CD4-positive, alpha-beta memory T cell (primary cell): ENCODE measurements at regions not wholly inside any gene's neighbourhood (a gene's known extent, or its start where the extent isn't known, plus 50 kb on each side); places are given as distances from the start of the nearest gene placed in this dataset.
"Not testable (repeated sequence)": the region's sequence is repeated elsewhere in the genome, so short reads cannot be mapped to it uniquely, and the experiment has no call there.

ENCODE experiments used
- CTCF ChIA-PET: fragments of 350-600 bp; sonication (Branson Sonifier 250); formaldehyde crosslinking; loops from one replicate; lab custom pipeline; 2021; ENCODE audit warnings: inconsistent platforms; ENCODE audit not compliant: partially characterized antibody; lab: Charles Lee
- POLR2A ChIA-PET: fragments of 350-600 bp; sonication (Branson Sonifier 250); formaldehyde crosslinking; loops from one replicate; lab custom pipeline; 2021; ENCODE audit not compliant: partially characterized antibody; lab: Charles Lee
- DNase-seq, 5 donors: peaks; one replicate each; pipeline versions ENCODE4 v3.0.0 to v3.0.0-alpha.2; 2020 to 2022; ENCODE audit warnings: mixed read lengths in 1 of 5
- H3K27ac ChIP-seq: one replicate; pipeline ENCODE4 v1.7.0; 2013; ENCODE audit warnings: low read depth, low read length
- H3K27me3 ChIP-seq: 2 replicates; pipeline ENCODE4 v1.7.0; 2013; ENCODE audit warnings: mild to moderate bottlenecking, low read length, moderate library complexity; ENCODE audit not compliant: insufficient read depth
- H3K36me3 ChIP-seq: 2 replicates; pipeline ENCODE4 v1.7.0; 2013; ENCODE audit warnings: mild to moderate bottlenecking, low read length, moderate library complexity; ENCODE audit not compliant: insufficient read depth
- H3K4me1 ChIP-seq: 2 replicates; pipeline ENCODE4 v1.7.0; 2013; ENCODE audit warnings: mild to moderate bottlenecking, low read length, moderate library complexity; ENCODE audit not compliant: insufficient read depth
- H3K4me3 ChIP-seq, 2 donors: one replicate each; pipeline ENCODE4 v1.7.0; 2013; ENCODE audit warnings: low read length in 2 of 2, mild to moderate bottlenecking in 1 of 2
- H3K9me3 ChIP-seq, 2 donors: one replicate each; pipeline ENCODE4 v1.7.0; 2013; ENCODE audit warnings: low read length in 2 of 2, control low read depth in 1 of 2; ENCODE audit not compliant: control insufficient read depth in 1 of 2
- H3K27ac Mint-ChIP-seq, 7 donors: one replicate each; pipeline ENCODE4 v1.8.0; 2020 to 2021; ENCODE audit warnings: mixed read lengths in 7 of 7, mild to moderate bottlenecking in 6 of 7, inconsistent platforms in 3 of 7, moderate library complexity in 3 of 7
- H3K27me3 Mint-ChIP-seq, 2 donors: one replicate each; pipeline ENCODE4 v1.8.0; 2020 to 2021; ENCODE audit warnings: mixed read lengths in 2 of 2
- H3K36me3 Mint-ChIP-seq, 2 donors: one replicate each; pipeline ENCODE4 v1.8.0; 2020 to 2021; ENCODE audit warnings: mixed read lengths in 2 of 2, inconsistent platforms in 1 of 2, mild to moderate bottlenecking in 1 of 2
- H3K4me1 Mint-ChIP-seq, 4 donors: one replicate each; pipeline ENCODE4 v1.8.0; 2020 to 2021; ENCODE audit warnings: mixed read lengths in 4 of 4, mild to moderate bottlenecking in 1 of 4
- H3K4me3 Mint-ChIP-seq, 8 donors: one replicate each; pipeline ENCODE4 v1.8.0; 2020 to 2021; ENCODE audit warnings: mixed read lengths in 8 of 8, mild to moderate bottlenecking in 7 of 8, moderate library complexity in 6 of 8, inconsistent platforms in 3 of 8
- H3K9me3 Mint-ChIP-seq, 8 donors: one replicate each; pipeline ENCODE4 v1.8.0; 2020 to 2021; ENCODE audit warnings: mixed read lengths in 8 of 8, mild to moderate bottlenecking in 5 of 8, inconsistent platforms in 3 of 8, moderate library complexity in 1 of 8
- intact Hi-C: fragments of 100-400 bp; cut with micrococcal nuclease; formaldehyde crosslinking; loops from one replicate; pipeline ENCODE4 v1.15.1; 2023

DNA sequence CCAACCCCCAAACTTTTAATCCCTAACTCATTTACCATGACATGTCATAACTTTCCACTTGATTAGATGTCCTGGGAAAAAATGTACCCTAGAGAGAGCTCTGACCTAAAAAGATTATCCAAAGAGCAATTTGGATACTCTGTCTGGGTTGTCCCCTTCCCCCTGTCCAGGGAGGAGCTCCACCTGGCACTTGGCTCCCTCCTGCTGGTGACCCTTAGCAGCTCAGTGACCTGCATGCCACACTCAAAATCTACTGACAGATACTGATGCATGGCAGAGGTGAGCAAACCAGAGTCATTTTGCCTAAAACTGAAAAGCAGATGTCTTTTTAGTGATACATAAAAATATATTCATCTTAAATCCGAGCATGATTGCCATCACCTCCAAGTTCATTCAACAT is 442.3 kb upstream of the CHRM3 start:
- Mint-ChIP-seq H3K36me3 (no peaks in the 10 kb centered on the region), H3K4me1 (no peaks in the 10 kb centered on the region), H3K27ac (no peak overlapping the region), H3K4me3 (no peak overlapping the region), H3K9me3 (peaks cover 0 to 16% (median 5%) of the 10 kb centered on the region in 8 donors), H3K27me3 (no peaks in the 10 kb centered on the region)
- Histone ChIP-seq H3K4me1 (no peaks in the 10 kb centered on the region), H3K9me3 (no peaks in the 10 kb centered on the region), H3K4me3 (no peak overlapping the region), H3K36me3 (no peaks in the 10 kb centered on the region), H3K27ac (no peak overlapping the region), H3K27me3 (no peaks in the 10 kb centered on the region)
- DNase-seq: no peak
- ChIA-PET POLR2A (no interaction called here), CTCF (no interaction called here)
- intact Hi-C loops: no loop called here

DNA sequence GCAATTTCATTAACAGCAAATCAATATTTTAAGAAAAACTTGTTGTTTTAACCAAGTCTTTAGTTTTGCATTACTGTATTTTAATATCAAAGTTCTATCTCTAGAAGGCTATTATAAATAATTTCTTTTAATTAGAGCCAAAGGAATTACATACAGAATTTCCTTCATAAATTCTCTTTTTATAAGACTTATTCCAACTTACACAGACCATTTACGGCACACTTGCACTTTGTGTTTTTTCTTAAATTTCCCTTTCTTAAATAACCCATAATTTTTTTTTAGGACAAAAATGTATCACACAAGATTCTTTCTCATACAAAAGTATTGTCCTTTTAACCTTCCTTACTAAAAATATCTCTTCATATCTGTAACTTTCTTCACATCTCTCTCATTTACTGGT is 458.5 kb upstream of the CHRM3 start:
- H3K36me3 Mint-ChIP-seq: no peaks in the 10 kb centered on the region
- no peaks in the 10 kb centered on the region for H3K36me3 ChIP-seq
- H3K4me3 Mint-ChIP-seq: no peak overlapping the region
- no peak overlapping the region for H3K27ac Mint-ChIP-seq
- no peaks in the 10 kb centered on the region for H3K9me3 ChIP-seq
- H3K4me1 ChIP-seq: no peaks in the 10 kb centered on the region
- ChIA-PET POLR2A (no interaction called here), CTCF (no interaction called here)
- no peaks in the 10 kb centered on the region for H3K4me1 Mint-ChIP-seq
- H3K27me3 Mint-ChIP-seq: no peaks in the 10 kb centered on the region
- no peak overlapping the region for H3K4me3 ChIP-seq
- peaks cover 0 to 11% (median 3%) of the 10 kb centered on the region in 8 donors for H3K9me3 Mint-ChIP-seq
- no peaks in the 10 kb centered on the region for H3K27me3 ChIP-seq
- intact Hi-C loops: no loop called here
- no peak overlapping the region for H3K27ac ChIP-seq
- DNase-seq: no peak

DNA sequence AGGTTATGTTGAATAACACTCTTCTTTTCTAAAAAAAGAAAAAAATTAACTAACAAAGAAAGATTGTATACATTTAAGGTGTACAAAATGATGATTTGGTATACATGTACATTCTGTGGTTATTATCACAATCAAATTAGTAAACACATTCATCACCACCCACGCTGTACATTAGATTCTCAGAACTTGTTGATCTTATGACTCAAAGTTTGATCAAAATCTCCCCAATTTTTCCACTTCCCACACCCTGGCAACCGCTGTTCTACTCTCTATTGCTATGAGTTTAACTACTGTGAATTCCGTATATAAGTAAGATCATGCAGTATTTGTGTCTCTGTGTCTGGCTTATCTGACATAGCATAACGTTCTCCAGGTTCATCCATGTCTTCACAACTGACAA is 469.5 kb upstream of the CHRM3 start:
- H3K9me3 ChIP-seq: no peaks in the 10 kb centered on the region
- Mint-ChIP-seq H3K27ac (no peak overlapping the region), H3K4me3 (no peak overlapping the region), H3K9me3 (peaks cover 0 to 9% (median 3%) of the 10 kb centered on the region in 8 donors), H3K36me3 (no peaks in the 10 kb centered on the region), H3K4me1 (no peaks in the 10 kb centered on the region), H3K27me3 (no peaks in the 10 kb centered on the region)
- H3K4me3 ChIP-seq: no peak overlapping the region
- ChIA-PET CTCF (no interaction called here), POLR2A (no interaction called here)
- H3K4me1 ChIP-seq: no peaks in the 10 kb centered on the region
- no peaks in the 10 kb centered on the region for H3K36me3 ChIP-seq
- intact Hi-C loops: no loop called here
- no peak overlapping the region for H3K27ac ChIP-seq
- H3K27me3 ChIP-seq: no peaks in the 10 kb centered on the region
- no peak for DNase-seq

GRCh38 chr1:238914346-238914745 is 472.0 kb upstream of the CHRM3 start:
- intact Hi-C loops: no loop called here
- H3K9me3 Mint-ChIP-seq: peaks cover 0 to 12% (median 4%) of the 10 kb centered on the region in 8 donors
- no peaks in the 10 kb centered on the region for H3K4me1 ChIP-seq

DNA sequence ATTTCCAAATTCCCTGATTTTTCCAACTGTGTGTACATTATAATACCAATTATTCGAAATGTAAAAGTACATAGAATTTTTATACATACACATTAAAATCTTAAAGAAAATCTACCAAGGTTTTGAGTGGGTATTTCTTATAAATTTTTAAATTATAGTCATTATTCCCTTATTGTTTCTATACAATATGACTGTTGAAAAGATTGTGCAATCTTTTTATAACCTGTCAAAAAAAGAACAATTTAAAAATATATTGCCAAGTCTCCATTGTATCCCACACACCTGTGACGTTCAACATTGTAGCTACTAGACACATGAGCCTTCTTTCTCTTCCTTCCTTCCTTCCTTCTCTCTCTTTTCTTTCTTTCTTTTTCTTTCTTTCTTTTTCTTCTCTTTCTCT is 473.2 kb upstream of the CHRM3 start:
- no peak overlapping the region for H3K27ac Mint-ChIP-seq
- ChIA-PET POLR2A (no interaction called here), CTCF (no interaction called here)
- Histone ChIP-seq H3K4me3 (no peak overlapping the region), H3K27me3 (no peaks in the 10 kb centered on the region), H3K36me3 (no peaks in the 10 kb centered on the region), H3K9me3 (no peaks in the 10 kb centered on the region), H3K27ac (no peak overlapping the region), H3K4me1 (no peaks in the 10 kb centered on the region)
- intact Hi-C loops: no loop called here
- no peak overlapping the region for H3K4me3 Mint-ChIP-seq
- no peaks in the 10 kb centered on the region for H3K36me3 Mint-ChIP-seq
- DNase-seq: no peak
- peaks cover 0 to 12% (median 4%) of the 10 kb centered on the region in 8 donors for H3K9me3 Mint-ChIP-seq
- H3K4me1 Mint-ChIP-seq: no peaks in the 10 kb centered on the region
- H3K27me3 Mint-ChIP-seq: no peaks in the 10 kb centered on the region

More at GRCh38 chr1:238914346-238914745, 472.0 kb upstream of the CHRM3 start:
- ChIA-PET POLR2A (no interaction called here), CTCF (no interaction called here)
- no peak overlapping the region for H3K4me3 Mint-ChIP-seq
- H3K27me3 Mint-ChIP-seq: no peaks in the 10 kb centered on the region
- no peak for DNase-seq
- no peak overlapping the region for H3K27ac Mint-ChIP-seq
- no peaks in the 10 kb centered on the region for H3K9me3 ChIP-seq
- H3K4me3 ChIP-seq: no peak overlapping the region
- H3K27me3 ChIP-seq: no peaks in the 10 kb centered on the region
- no peaks in the 10 kb centered on the region for H3K36me3 Mint-ChIP-seq
- H3K4me1 Mint-ChIP-seq: no peaks in the 10 kb centered on the region
- H3K27ac ChIP-seq: no peak overlapping the region
- no peaks in the 10 kb centered on the region for H3K36me3 ChIP-seq

GRCh38 chr1:238912148-238912547 is 474.2 kb upstream of the CHRM3 start:
- Histone ChIP-seq H3K4me1 (no peaks in the 10 kb centered on the region), H3K27ac (no peak overlapping the region), H3K27me3 (no peaks in the 10 kb centered on the region), H3K4me3 (no peak overlapping the region), H3K9me3 (no peaks in the 10 kb centered on the region), H3K36me3 (no peaks in the 10 kb centered on the region)
- no peak for DNase-seq
- no peaks in the 10 kb centered on the region for H3K27me3 Mint-ChIP-seq
- H3K4me3 Mint-ChIP-seq: no peak overlapping the region
- H3K36me3 Mint-ChIP-seq: no peaks in the 10 kb centered on the region
- H3K9me3 Mint-ChIP-seq: peaks cover 0 to 15% (median 4%) of the 10 kb centered on the region in 8 donors
- CTCF ChIA-PET: no interaction called here
- no peaks in the 10 kb centered on the region for H3K4me1 Mint-ChIP-seq
- intact Hi-C loops: no loop called here
- no peak overlapping the region for H3K27ac Mint-ChIP-seq
- POLR2A ChIA-PET: no interaction called here

DNA sequence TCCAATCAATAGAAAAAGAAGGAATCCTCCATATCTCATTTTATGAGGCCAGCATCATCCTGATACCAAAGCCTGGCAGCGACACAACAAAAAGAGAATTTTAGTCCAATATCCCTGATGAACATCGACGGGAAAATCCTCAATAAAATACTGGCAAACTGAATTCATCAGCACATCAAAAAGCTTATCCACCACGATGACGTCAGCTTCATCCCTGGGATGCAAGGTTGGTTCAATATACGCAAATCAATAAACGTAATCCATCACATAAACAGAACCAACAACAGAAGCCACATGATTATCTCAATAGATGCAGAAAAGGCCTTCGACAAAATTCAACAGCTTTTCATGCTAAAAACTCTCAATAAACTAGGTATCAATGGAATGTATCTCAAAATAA is 483.6 kb upstream of the CHRM3 start:
- DNase-seq, H3K4me1 ChIP-seq, CTCF ChIA-PET, H3K36me3 Mint-ChIP-seq, H3K4me3 ChIP-seq, H3K4me1 Mint-ChIP-seq, POLR2A ChIA-PET, H3K9me3 ChIP-seq, H3K27ac ChIP-seq, H3K27me3 ChIP-seq, intact Hi-C loops, H3K27ac Mint-ChIP-seq, H3K27me3 Mint-ChIP-seq, H3K4me3 Mint-ChIP-seq, H3K36me3 ChIP-seq: not testable (repeated sequence)
- H3K9me3 Mint-ChIP-seq: peaks cover 6 to 49% (median 19%) of the 10 kb centered on the region in 8 donors

GRCh38 chr1:238900334-238900865 is 486.0 kb upstream of the CHRM3 start:
- no peak for DNase-seq
- ChIA-PET CTCF (no interaction called here), POLR2A (no interaction called here)
- H3K9me3 ChIP-seq: no peaks in the 10 kb centered on the region
- no peaks in the 10 kb centered on the region for H3K36me3 Mint-ChIP-seq
- H3K9me3 Mint-ChIP-seq: peaks cover 6 to 45% (median 17%) of the 10 kb centered on the region in 8 donors
- no peaks in the 10 kb centered on the region for H3K4me1 ChIP-seq
- no peaks in the 10 kb centered on the region for H3K27me3 ChIP-seq
- H3K4me3 ChIP-seq: no peak overlapping the region
- no peaks in the 10 kb centered on the region for H3K4me1 Mint-ChIP-seq
- no peaks in the 10 kb centered on the region for H3K27me3 Mint-ChIP-seq
- no peaks in the 10 kb centered on the region for H3K36me3 ChIP-seq
- H3K4me3 Mint-ChIP-seq: no peak overlapping the region
- H3K27ac ChIP-seq: no peak overlapping the region
- no peak overlapping the region for H3K27ac Mint-ChIP-seq
- intact Hi-C loops: no loop called here
